GM19351 (cell line): ENCODE measurements at regions not wholly inside any gene's neighbourhood (a gene's known extent, or its start where the extent isn't known, plus 50 kb on each side); places are given as distances from the start of the nearest gene placed in this dataset.
"Not testable (repeated sequence)": the region's sequence is repeated elsewhere in the genome, so short reads cannot be mapped to it uniquely, and the experiment has no call there.

Source experiments
- ATAC-seq: cut with Tn5 transposase; IDR thresholded peaks from one replicate; pipeline ENCODE4 v1.9.1; 2021; ENCODE audit warnings: mild to moderate bottlenecking, moderate library complexity; ENCODE audit not compliant: unreplicated experiment

- no peak for ATAC-seq
Observed at GRCh38 chr11:29261831-29262230, 755.0 kb downstream of the KCNA4 start.

GRCh38 chr11:29260939-29261705 lies 755.7 kb downstream of the KCNA4 start:
- no peak for ATAC-seq

- ATAC-seq = no peak
Observed at GRCh38 chr11:29258411-29258810, 758.4 kb downstream of the KCNA4 start.

GRCh38 chr11:29256580-29256979 lies 760.2 kb downstream of the KCNA4 start:
- ATAC-seq = no peak

- no peak for ATAC-seq
Observed at GRCh38 chr11:29255401-29255800, 761.4 kb downstream of the KCNA4 start.

GRCh38 chr11:29251738-29252137 lies 765.1 kb downstream of the KCNA4 start:
- peak; percentile 62 for ATAC-seq

- ATAC-seq = no peak
Observed at GRCh38 chr11:29249713-29250112, 767.1 kb downstream of the KCNA4 start.

GRCh38 chr11:29244355-29244754 lies 772.5 kb downstream of the KCNA4 start:
- ATAC-seq = no peak

GRCh38 chr11:29243616-29244015 lies 773.2 kb downstream of the KCNA4 start:
- ATAC-seq = no peak

GRCh38 chr11:29231991-29232390 lies 784.8 kb downstream of the KCNA4 start:
- no peak for ATAC-seq

- ATAC-seq = no peak
Observed at GRCh38 chr11:29231586-29231985, 785.2 kb downstream of the KCNA4 start.

- ATAC-seq = no peak
Observed at GRCh38 chr11:29227811-29228210, 789.0 kb downstream of the KCNA4 start.

- ATAC-seq = no peak
Observed at GRCh38 chr11:29224739-29225384, 792.0 kb downstream of the KCNA4 start.

- ATAC-seq = not testable (repeated sequence)
Observed at GRCh38 chr11:29219531-29219930, 797.3 kb downstream of the KCNA4 start.

GRCh38 chr11:29217901-29218300 lies 798.9 kb downstream of the KCNA4 start:
- ATAC-seq = no peak

- ATAC-seq = no peak
Observed at GRCh38 chr11:29214833-29215232, 802.0 kb downstream of the KCNA4 start.

- ATAC-seq = no peak
Observed at GRCh38 chr11:29211202-29211601, 805.6 kb downstream of the KCNA4 start.

GRCh38 chr11:29210426-29210825 lies 806.4 kb downstream of the KCNA4 start:
- no peak for ATAC-seq

- no peak for ATAC-seq
Observed at GRCh38 chr11:29208117-29208516, 808.7 kb downstream of the KCNA4 start.

- ATAC-seq = no peak
Observed at GRCh38 chr11:29200791-29201562, 815.9 kb downstream of the KCNA4 start.

GRCh38 chr11:29190313-29190712 lies 826.5 kb downstream of the KCNA4 start:
- ATAC-seq = no peak

GRCh38 chr11:29187215-29187614 lies 829.6 kb downstream of the KCNA4 start:
- no peak for ATAC-seq
